Activated gamma-delta T cell treated with Interleukin-2 at 50 U/mL for 16 hours (primary cell): ENCODE measurements at regions not wholly inside any gene's neighbourhood (a gene's known extent, or its start where the extent isn't known, plus 50 kb on each side); places are given as distances from the start of the nearest gene placed in this dataset.

Source experiments
- DNase-seq: peaks from one replicate; pipeline ENCODE4 v3.0.0-alpha.2; 2020

GRCh38 chr15:95295896-95296625, 1034.4 kb upstream of the NR2F2 start:
- no peak for DNase-seq

DNA sequence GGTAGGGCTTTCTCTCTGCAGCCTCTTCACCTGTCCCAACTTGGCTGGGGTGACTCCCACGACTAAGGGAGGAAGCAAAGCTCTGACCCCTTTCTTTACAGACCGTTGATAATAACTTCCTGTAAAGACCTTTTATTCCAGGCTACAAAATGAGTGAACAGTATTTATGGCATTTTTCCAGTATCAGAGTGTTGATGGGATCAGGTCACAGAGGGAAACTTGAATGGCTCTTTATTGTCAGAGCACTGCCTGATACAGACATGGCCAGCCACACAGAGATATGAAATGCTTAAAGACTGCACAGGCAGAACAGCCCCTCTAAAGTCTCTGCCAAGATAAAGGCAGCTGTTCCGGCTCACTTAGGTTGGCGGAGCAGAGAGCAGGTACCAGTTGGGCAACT, 1033.9 kb upstream of the NR2F2 start:
- no peak for DNase-seq

DNA sequence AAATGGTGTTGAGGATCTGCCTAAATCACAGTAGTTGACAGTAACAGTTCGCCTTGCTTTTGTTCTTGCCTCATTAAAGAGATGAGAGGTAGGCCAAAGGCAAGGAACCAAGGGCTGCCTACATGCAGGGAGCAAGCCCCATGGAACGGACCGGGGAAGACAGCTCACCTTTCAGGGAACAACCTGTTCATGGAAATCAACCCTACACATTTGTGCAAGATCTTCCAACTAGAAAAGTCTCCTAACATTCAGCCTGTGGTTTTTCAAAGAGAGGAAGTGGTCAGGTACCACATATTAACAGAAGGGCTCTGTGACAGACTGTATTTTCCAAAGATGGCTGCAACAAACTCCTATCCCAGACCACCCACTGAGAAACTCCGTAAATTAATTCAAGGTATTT, 1031.8 kb upstream of the NR2F2 start:
- no peak for DNase-seq

- DNase-seq: no peak
These were observed 1029.5 kb upstream of the NR2F2 start for GRCh38 chr15:95300958-95301357.

GRCh38 chr15:95302206-95302605, 1028.3 kb upstream of the NR2F2 start:
- DNase-seq: no peak

- no peak for DNase-seq
These were observed 1027.7 kb upstream of the NR2F2 start for GRCh38 chr15:95302809-95303208.

DNA sequence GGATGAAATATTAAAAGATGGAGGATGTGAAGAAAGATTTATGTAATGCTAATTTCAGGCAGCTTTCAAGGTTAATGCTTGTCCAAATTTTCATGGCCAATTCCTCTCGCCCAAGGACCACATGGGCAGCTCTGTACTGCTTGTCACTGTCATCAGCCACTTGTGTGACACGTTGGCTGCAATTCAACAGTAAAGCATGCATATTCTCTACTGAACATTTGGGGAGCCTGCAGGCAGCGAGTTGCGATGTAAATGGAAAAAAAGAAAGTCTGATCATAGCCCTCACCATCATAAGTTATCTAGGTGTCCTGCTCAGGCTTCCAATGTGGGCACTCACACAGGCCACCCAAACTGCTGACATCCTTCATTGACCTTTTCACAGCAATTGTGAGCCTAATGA, 1026.8 kb upstream of the NR2F2 start:
- no peak for DNase-seq

DNA sequence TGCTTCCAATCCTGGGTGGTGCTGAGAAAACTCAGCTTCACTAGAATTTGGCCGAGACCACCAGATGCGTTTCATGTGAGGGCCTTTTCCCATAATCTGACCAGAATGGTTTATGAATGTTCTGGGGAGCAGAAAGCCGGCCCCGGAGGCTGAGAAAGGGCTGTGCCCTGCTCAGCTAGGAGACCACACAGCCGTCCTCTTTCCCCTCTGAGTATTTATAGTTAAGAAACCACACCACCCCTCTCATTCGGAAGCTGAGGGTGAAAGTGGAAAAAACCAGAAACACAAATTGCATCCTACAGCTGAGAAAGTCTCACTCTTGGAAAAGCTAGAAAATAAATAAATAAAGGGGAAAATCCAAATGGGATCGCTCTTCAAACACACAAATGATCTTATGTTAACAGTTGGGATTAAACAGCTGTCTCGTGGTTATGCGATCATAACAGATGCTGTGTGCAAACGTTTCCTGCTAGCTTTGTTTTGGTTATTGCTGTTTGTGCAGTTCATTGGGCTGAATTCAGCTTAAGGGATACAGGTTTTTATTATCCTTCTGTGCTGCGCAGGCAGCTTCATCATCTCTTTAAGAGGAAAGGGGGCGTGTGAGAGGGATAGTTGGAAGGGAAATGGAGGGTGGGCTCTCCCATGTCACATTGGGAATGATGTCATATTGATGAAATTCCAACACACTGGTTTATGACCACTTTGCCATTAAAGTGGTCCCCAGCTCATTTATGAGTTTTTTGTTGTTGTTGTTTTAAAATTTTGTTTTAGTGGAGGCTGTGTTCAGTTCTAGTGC, 1026.2 kb upstream of the NR2F2 start:
- no peak for DNase-seq

GRCh38 chr15:95304947-95305400, 1025.5 kb upstream of the NR2F2 start:
- DNase-seq: no peak

DNA sequence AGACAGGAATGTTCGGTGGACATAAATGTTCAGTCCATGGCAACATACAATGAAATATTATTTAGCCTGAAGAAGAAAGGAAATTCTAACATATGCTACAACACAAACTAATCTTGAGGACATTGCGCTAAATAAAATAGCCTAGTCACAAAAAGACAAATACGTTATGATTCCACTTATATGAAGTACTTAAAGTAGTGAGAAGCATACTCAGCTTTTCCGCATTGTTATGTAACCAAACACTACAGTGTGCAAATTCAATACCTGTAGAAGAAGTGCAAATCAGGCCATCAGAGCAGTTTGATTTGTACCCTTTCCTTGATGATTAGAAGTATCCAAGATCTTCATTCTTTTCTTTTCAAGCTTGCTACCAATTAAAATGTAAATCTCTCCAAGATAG, 1023.4 kb upstream of the NR2F2 start:
- DNase-seq: no peak

- no peak for DNase-seq
These were observed 1011.3 kb upstream of the NR2F2 start for GRCh38 chr15:95319242-95319641.

DNA sequence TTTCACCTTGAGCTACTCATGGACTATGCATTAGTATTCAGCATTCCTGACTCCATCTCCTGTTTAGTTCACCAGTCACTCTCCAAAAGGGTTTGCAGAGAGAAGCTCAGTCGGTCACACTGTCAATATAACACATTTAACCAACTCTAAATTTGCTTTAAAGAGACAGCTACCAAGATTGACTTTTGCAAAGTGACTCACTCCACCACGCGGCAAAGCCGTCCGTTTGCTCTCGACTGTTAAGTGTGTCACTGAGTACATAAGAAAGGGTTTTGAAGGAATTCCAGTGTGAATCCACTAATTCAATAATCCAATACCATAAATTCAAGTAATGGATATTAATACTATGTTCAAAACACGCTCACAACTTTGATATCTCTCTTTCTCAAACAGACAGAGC, 1006.7 kb upstream of the NR2F2 start:
- no peak for DNase-seq

GRCh38 chr15:95324656-95325055, 1005.8 kb upstream of the NR2F2 start:
- no peak for DNase-seq

- DNase-seq: no peak
These were observed 1004.6 kb upstream of the NR2F2 start for GRCh38 chr15:95325763-95326404.

DNA sequence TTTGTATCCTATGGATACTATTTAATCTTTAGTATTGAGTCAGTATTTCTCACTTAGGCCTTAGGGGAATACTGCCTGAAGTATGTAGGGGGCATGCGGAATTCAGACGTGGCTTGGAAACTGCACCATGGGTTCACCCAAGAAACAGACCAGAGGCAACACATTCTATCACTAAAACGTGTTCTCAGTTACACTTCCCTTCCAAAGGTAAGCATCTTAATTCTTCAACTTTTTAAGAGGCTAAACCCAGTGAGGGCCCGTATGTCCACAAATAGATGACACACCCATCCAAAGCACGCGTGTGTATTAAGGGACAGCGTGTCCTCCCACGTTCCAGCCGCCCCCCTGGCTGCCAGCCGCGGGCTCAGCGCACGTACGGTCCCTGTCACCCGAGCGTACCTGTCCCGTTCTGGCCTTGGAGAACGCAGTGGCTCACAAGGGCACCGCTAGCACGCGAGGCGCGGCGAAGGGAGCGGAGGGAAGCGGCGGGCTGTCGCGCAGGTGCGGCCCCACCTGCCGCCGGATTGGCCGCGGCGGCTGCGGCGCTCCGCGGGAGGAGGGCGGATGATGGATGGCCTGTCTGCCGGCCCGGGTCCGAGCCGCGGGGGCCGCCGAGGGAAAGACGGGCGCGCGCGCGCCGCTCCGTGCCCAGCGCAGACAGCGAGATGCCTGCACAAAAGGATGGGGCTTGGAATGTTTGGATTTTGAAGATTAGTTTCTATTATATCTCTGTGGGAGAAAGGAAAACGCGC, 1003.9 kb upstream of the NR2F2 start:
- no peak for DNase-seq

DNA sequence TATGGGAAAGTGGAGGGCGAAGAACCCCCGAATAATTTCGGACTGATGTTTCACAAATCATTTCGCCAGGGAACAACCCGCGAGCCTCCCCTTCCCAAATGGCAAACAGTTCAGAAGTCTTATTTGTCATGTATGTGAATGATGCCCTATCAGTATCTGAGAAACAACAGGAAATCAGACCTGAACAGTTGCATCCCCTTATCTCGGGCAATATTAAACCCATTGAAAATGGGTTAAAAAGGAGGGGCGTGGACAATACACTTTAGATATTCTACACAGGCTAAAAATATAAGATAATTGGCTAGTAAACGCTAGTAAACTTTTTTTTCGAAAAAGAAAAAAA, 1003.3 kb upstream of the NR2F2 start:
- DNase-seq: no peak

DNA sequence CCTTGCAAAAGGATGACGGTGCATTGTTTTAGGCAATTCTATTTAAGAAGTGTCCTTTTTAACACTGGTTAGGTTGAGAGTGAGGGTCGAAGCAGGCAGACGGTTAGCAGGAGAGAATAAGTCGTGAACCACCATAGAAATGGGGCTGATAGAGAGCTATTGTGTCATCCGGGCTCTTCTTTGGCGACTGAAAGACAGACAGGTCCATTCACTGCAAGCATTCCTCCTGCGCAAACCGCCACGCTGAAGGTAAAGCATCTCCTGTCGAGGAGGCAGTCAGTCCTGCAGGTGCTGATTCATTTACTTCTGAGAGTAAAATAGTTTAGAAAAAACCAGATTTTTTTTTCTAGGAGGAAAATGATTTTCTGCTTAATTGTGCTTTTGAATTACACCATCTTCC, 1002.8 kb upstream of the NR2F2 start:
- no peak for DNase-seq

DNA sequence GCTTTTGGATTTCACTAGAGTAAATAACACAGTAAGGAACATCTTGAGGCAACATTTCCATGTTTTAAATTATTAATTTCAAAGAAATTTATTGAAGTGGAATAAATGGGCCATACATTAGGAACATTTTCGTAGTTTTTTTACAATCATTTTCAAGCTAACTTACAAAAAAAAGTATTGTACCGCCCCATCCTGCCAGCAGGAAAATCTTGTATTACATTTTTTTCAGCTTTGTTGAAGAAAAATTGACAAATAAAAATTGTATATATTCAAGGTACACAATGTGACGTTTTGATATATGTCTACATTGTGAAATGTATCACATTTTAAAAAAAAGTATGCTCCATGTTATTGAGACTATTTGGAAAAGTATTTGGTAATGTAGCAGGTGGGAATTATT, 1001.9 kb upstream of the NR2F2 start:
- DNase-seq: no peak

GRCh38 chr15:95329362-95329761, 1001.1 kb upstream of the NR2F2 start:
- DNase-seq: no peak

DNA sequence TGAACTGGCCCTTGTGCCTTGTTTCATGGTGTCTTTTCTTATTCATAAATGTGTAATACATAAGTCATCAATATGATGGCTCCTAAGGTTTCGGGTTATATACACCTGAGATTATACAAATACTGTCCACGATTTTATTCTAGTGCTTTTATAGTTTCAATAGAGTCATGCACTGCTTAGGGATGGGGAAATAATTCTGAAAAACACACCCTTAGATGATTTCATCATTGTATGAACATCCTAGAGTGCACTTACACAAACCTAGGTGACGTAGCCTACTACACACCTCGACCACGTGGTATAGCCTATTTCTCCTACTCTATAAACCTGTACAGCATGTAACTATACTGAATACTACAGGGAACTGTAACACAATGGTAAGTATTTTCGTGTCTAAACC, 988.8 kb upstream of the NR2F2 start:
- DNase-seq: no peak

DNA sequence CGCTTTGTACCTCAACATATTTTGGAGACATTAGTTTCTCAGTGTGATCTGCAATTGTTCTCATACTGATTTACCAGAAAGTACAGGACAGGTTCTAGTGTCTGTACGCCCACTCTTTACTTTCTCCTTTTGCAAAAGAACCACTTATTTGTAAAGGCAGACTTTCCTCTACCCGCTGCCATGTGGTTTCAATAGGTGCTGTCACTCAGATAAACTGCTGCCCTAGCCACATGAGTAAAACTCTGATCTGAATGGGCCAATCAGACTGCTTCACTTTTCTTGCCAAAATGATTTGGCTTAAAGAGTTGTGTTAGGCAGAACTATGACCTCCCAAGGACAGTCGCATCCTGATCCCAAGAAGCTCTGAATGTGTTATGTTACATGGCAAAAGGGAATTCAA, 984.6 kb upstream of the NR2F2 start:
- DNase-seq: no peak

- no peak for DNase-seq
These were observed 983.6 kb upstream of the NR2F2 start for GRCh38 chr15:95346721-95347475.

DNA sequence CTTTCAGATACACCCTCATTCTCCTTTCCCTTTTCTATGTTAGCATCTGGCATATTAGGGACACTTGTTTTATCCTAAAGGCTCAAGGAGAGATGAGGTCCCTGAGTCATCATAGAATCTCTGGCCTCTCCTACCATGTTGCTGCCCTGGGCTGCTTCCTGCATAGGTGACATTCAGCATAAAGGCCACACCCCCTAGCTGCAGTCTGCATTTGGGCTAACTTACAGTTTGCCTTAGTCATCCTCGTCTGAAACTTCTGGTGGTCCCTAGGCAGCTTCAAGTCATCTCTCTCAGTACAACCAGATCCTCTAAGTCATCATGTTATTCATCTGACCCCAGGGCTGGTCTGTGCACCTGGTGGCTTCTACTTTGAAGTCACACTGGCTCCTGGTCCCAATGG, 982.7 kb upstream of the NR2F2 start:
- no peak for DNase-seq
